ENCODE measurements at regions not wholly inside any gene's neighbourhood (a gene's known extent, or its start where the extent isn't known, plus 50 kb on each side); places are given as distances from the start of the nearest gene placed in this dataset.

DNA sequence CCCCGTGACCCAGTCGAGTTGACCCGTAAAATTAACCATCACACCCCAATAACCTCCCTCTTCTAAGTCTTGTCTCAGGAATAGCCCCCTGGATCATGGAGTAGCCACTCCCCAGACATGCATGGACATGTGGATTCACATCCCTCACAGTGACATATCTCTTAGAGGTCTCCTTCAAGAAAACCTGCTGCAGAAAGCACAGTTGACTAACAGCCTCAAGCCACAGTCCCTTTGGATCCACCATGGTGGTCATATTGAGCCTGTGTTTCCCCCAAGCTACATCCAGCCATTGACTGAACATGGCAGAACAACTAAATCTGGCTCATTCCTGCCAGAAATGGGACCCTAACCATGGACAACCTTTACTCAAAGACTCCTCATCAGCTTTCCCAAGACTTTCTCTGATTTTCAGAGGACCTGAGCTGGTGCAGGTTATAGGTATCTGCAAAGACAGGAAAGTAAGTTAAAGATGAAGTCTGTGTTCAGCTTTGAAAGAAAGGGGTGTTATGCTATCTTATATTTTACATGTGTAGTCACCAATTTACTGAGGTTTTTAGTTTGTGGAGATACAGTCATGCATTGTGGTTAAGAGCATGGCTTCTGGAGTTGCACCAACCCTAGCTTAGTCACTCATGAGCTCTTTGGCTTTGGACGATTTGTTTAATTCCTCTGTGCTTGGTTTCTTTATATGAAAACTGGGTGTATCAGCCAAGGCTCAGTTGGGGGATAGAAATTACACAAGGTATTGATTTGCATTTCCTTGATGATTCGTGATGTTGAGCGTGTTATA is 219.1 kb downstream of the MYLK4 start:
- CTCF ChIA-PET = no interaction called here
- H3K9me2 ChIP-seq (ENCODE audit: insufficient read depth) = no peaks in the 10 kb centered on the region
- intact Hi-C loops (cut with micrococcal nuclease; ENCODE audit: unreplicated experiment) = no loop called here
- no peak for DNase-seq
- H3K4me2 ChIP-seq = no peak overlapping the region
- H3K36me3 ChIP-seq (ENCODE audit: low read depth) = no peaks in the 10 kb centered on the region
- no TSS peak for BruUV-seq (replicated peaks)
- no peak overlapping the region for H3K27ac ChIP-seq
- no peak for TF ChIP-seq EZH2 (IDR thresholded peaks at IDR 0.05; ENCODE audit: low read depth)
- TF ChIP-seq, protein P1, sequence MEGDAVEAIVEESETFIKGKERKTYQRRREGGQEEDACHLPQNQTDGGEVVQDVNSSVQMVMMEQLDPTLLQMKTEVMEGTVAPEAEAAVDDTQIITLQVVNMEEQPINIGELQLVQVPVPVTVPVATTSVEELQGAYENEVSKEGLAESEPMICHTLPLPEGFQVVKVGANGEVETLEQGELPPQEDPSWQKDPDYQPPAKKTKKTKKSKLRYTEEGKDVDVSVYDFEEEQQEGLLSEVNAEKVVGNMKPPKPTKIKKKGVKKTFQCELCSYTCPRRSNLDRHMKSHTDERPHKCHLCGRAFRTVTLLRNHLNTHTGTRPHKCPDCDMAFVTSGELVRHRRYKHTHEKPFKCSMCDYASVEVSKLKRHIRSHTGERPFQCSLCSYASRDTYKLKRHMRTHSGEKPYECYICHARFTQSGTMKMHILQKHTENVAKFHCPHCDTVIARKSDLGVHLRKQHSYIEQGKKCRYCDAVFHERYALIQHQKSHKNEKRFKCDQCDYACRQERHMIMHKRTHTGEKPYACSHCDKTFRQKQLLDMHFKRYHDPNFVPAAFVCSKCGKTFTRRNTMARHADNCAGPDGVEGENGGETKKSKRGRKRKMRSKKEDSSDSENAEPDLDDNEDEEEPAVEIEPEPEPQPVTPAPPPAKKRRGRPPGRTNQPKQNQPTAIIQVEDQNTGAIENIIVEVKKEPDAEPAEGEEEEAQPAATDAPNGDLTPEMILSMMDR (conservative IDR thresholded peaks at IDR 0.05) = no peak
- H3K4me3 ChIP-seq = no peak overlapping the region
- no peaks in the 10 kb centered on the region for H3K27me3 ChIP-seq (ENCODE audit: insufficient read depth, low read depth)
- H4K20me1 ChIP-seq (ENCODE audit: insufficient read depth) = no peaks in the 10 kb centered on the region
- no peaks in the 10 kb centered on the region for H3F3A ChIP-seq (ENCODE audit: insufficient read depth, low read depth)
- no peaks in the 10 kb centered on the region for H3K9me3 ChIP-seq (ENCODE audit: insufficient read depth, low read depth)
- no peaks in the 10 kb centered on the region for H3K4me1 ChIP-seq (replicated peaks; ENCODE audit: insufficient read depth)
- H3K79me2 ChIP-seq (ENCODE audit: low read depth) = no peaks in the 10 kb centered on the region
- POLR2A ChIA-PET (ENCODE audit: unreplicated experiment) = no interaction called here
- no peak overlapping the region for H2AFZ ChIP-seq

DNA sequence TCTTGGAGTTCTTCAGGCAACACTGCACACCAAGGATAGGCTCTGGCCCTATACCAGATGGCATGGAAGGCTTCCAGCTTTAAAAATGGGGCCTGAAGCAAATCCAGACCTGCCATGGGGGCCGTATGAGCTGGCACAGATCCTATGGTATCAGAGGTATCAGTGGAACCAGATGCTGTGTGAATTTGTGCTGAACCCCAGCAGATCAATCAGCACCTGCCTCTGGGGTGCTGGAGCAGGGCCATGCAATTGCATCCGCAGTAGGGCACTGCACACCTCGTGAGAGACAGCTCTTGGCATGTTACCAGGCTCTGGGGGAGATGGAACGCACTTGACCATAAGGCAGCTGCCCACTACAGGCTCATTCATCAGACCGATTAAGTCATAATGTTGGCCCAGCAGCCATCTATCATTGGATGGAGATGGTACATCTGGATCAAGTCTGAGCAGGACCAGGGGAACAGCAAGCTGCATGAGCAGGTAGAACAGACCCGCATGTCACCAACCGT is 221.5 kb downstream of the MYLK4 start:
- Histone ChIP-seq H4K20me1 (ENCODE audit: insufficient read depth) (no peaks in the 10 kb centered on the region), H3K9me3 (ENCODE audit: insufficient read depth, low read depth) (no peaks in the 10 kb centered on the region), H3K36me3 (ENCODE audit: low read depth) (no peaks in the 10 kb centered on the region), H3K9me2 (ENCODE audit: insufficient read depth) (no peaks in the 10 kb centered on the region), H2AFZ (no peak overlapping the region), H3K4me1 (replicated peaks; ENCODE audit: insufficient read depth) (no peaks in the 10 kb centered on the region), H3K4me2 (no peak overlapping the region), H3K27ac (no peak overlapping the region), H3K4me3 (no peak overlapping the region), H3F3A (ENCODE audit: insufficient read depth, low read depth) (no peaks in the 10 kb centered on the region), H3K27me3 (ENCODE audit: insufficient read depth, low read depth) (no peaks in the 10 kb centered on the region), H3K79me2 (ENCODE audit: low read depth) (no peaks in the 10 kb centered on the region)
- POLR2A ChIA-PET (ENCODE audit: unreplicated experiment) = no interaction called here
- TF ChIP-seq, protein P1 (conservative IDR thresholded peaks at IDR 0.05) = no peak
- no peak for TF ChIP-seq EZH2 (IDR thresholded peaks at IDR 0.05; ENCODE audit: low read depth)
- intact Hi-C loops (cut with micrococcal nuclease; ENCODE audit: unreplicated experiment) = no loop called here
- CTCF ChIA-PET = no interaction called here
- no peak for DNase-seq
- no TSS peak for BruUV-seq (replicated peaks)

DNA sequence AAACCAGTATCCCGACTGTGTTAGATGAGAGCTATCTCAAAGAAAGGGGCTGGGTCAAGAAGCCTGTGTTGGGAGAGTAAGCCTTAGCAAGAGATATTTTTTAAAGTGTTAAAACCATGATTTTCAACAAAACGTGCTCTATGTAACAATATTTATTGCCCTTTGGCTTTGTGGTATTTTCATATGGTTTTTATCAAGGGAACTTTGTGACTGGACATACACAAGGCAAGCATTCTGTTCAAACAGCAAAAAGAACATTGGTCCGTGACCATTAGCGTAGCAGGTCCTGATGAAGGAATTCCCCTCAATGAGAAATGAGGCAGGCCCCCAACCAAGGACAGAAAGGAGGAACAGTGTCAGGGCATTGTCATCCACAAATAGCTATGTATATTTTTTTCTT is 222.6 kb downstream of the MYLK4 start:
- intact Hi-C loops (cut with micrococcal nuclease; ENCODE audit: unreplicated experiment) = no loop called here
- Histone ChIP-seq H3K9me2 (ENCODE audit: insufficient read depth) (no peaks in the 10 kb centered on the region), H2AFZ (no peak overlapping the region), H3K9me3 (ENCODE audit: insufficient read depth, low read depth) (no peaks in the 10 kb centered on the region), H3K4me1 (replicated peaks; ENCODE audit: insufficient read depth) (no peaks in the 10 kb centered on the region), H3K27me3 (ENCODE audit: insufficient read depth, low read depth) (no peaks in the 10 kb centered on the region), H3F3A (ENCODE audit: insufficient read depth, low read depth) (no peaks in the 10 kb centered on the region), H3K79me2 (ENCODE audit: low read depth) (no peaks in the 10 kb centered on the region), H3K36me3 (ENCODE audit: low read depth) (no peaks in the 10 kb centered on the region), H3K4me2 (no peak overlapping the region), H4K20me1 (ENCODE audit: insufficient read depth) (no peaks in the 10 kb centered on the region), H3K27ac (no peak overlapping the region), H3K4me3 (no peak overlapping the region)
- CTCF ChIA-PET = no interaction called here
- POLR2A ChIA-PET (ENCODE audit: unreplicated experiment) = no interaction called here
- TF ChIP-seq EZH2 (IDR thresholded peaks at IDR 0.05; ENCODE audit: low read depth) = no peak
- TF ChIP-seq, protein P1 (conservative IDR thresholded peaks at IDR 0.05) = no peak
- BruUV-seq (replicated peaks) = no TSS peak
- no peak for DNase-seq
